Mucosa of descending colon (tissue), 3 donors: ENCODE measurements at regions not wholly inside any gene's neighbourhood (a gene's known extent, or its start where the extent isn't known, plus 50 kb on each side); places are given as distances from the start of the nearest gene placed in this dataset.

ENCODE experiments used
- ATAC-seq: fragments of 200-7000 bp; cut with Tn5 transposase; one replicate; pipeline ENCODE4 v1.9.1; 2020; ENCODE audit warnings: mild to moderate bottlenecking, moderate library complexity
- DNase-seq, 3 donors: peaks; one replicate each; pipeline ENCODE4 v3.0.0-alpha.2; 2020
- H3K36me3 ChIP-seq: fragments of 200-600 bp; one replicate; pipeline ENCODE4 v1.8.0; 2021; ENCODE audit warnings: low read depth, mild to moderate bottlenecking
- H3K4me1 ChIP-seq: fragments of 200-600 bp; one replicate; pipeline ENCODE4 v1.8.0; 2021; ENCODE audit warnings: low read depth, mild to moderate bottlenecking
- H3K4me3 ChIP-seq: fragments of 200-600 bp; one replicate; pipeline ENCODE4 v1.8.0; 2021; ENCODE audit warnings: mild to moderate bottlenecking
- H3K9me3 ChIP-seq: fragments of 200-600 bp; one replicate; pipeline ENCODE4 v1.8.0; 2021; ENCODE audit warnings: mild to moderate bottlenecking
- CTCF ChIP-seq: fragments of 200-600 bp; IDR thresholded peaks from one replicate; pipeline ENCODE4 v1.8.0; 2022; ENCODE audit warnings: antibody characterized with exemption, mild to moderate bottlenecking
- intact Hi-C, 2 donors: fragments of 100-400 bp; cut with DNase I in 1 of 2; cut with micrococcal nuclease in 1 of 2; formaldehyde crosslinking; loops; one replicate each; pipeline versions ENCODE4 v1.11.0 to v1.11.1; 2022; cut with DNase I, micrococcal nuclease
- donor health status: DM: no; HTN: no; CAD: no; lungs with moderate emphysema.
- donor health status: DM: no; HTN: no; CAD: no.
- donor health status: DM: no; HTN: yes; CAD: no.

- no peaks in the 10 kb centered on the region for H3K36me3 ChIP-seq
- no peak for TF ChIP-seq CTCF
- DNase-seq (no peak), ATAC-seq (no peak)
- intact Hi-C loops: no loop called here
- H3K4me1 ChIP-seq: no peaks in the 10 kb centered on the region
- H3K9me3 ChIP-seq: no peaks in the 10 kb centered on the region
- no peak overlapping the region for H3K4me3 ChIP-seq
Measured at GRCh38 chr5:109605207-109605730, 84.5 kb upstream of the MAN2A1 start.

- Histone ChIP-seq H3K4me3 (no peak overlapping the region), H3K36me3 (no peaks in the 10 kb centered on the region), H3K9me3 (no peaks in the 10 kb centered on the region), H3K4me1 (no peaks in the 10 kb centered on the region)
- intact Hi-C loops: no loop called here
- TF ChIP-seq CTCF: no peak
- DNase-seq (no peak), ATAC-seq (no peak)
Measured at GRCh38 chr5:109604758-109605157, 85.0 kb upstream of the MAN2A1 start.

- Histone ChIP-seq H3K4me3 (no peak overlapping the region), H3K4me1 (peaks cover 5% of the 10 kb centered on the region), H3K36me3 (no peaks in the 10 kb centered on the region), H3K9me3 (no peaks in the 10 kb centered on the region)
- TF ChIP-seq CTCF: no peak
- intact Hi-C loops: no loop called here
- ATAC-seq (no peak), DNase-seq (no peak)
Measured at GRCh38 chr5:109601736-109602135, 88.0 kb upstream of the MAN2A1 start.

- Histone ChIP-seq H3K4me1 (peaks cover 5% of the 10 kb centered on the region), H3K36me3 (no peaks in the 10 kb centered on the region), H3K9me3 (no peaks in the 10 kb centered on the region), H3K4me3 (no peak overlapping the region)
- ATAC-seq (no peak), DNase-seq (no peak)
- no peak for TF ChIP-seq CTCF
- intact Hi-C loops: no loop called here
Measured at GRCh38 chr5:109597893-109598292, 91.8 kb upstream of the MAN2A1 start.

- no peak for TF ChIP-seq CTCF
- intact Hi-C loops: no loop called here
- H3K36me3 ChIP-seq: no peaks in the 10 kb centered on the region
Measured at GRCh38 chr5:109594217-109594616, 95.5 kb upstream of the MAN2A1 start.

GRCh38 chr5:109590799-109591198 lies 98.9 kb upstream of the MAN2A1 start:
- TF ChIP-seq CTCF: no peak
- Histone ChIP-seq H3K9me3 (no peaks in the 10 kb centered on the region), H3K36me3 (no peaks in the 10 kb centered on the region), H3K4me1 (no peaks in the 10 kb centered on the region), H3K4me3 (no peak overlapping the region)
- intact Hi-C loops: no loop called here
- DNase-seq (no peak), ATAC-seq (no peak)

More at GRCh38 chr5:109594217-109594616, 95.5 kb upstream of the MAN2A1 start:
- Histone ChIP-seq H3K9me3 (no peaks in the 10 kb centered on the region), H3K4me1 (peaks cover 5% of the 10 kb centered on the region), H3K4me3 (no peak overlapping the region)
- ATAC-seq: no peak
- DNase-seq: no peak
